ENCODE measurements at regions not wholly inside any gene's neighbourhood (a gene's known extent, or its start where the extent isn't known, plus 50 kb on each side); places are given as distances from the start of the nearest gene placed in this dataset.
"Not testable (repeated sequence)": the region's sequence is repeated elsewhere in the genome, so short reads cannot be mapped to it uniquely, and the experiment has no call there.

- DNase-seq (ENCODE audit: low spot score), result no peak
- no peak for ATAC-seq
Measured at GRCh38 chr11:134613646-134614045, 201.6 kb upstream of the B3GAT1 start.

GRCh38 chr11:134612140-134613030 lies 200.3 kb upstream of the B3GAT1 start:
- ATAC-seq, result no peak
- DNase-seq (ENCODE audit: low spot score), result no peak

- ATAC-seq (no peak), DNase-seq (ENCODE audit: low spot score) (no peak)
Measured at GRCh38 chr11:134611537-134611936, 199.5 kb upstream of the B3GAT1 start.

- no peak for ATAC-seq
- DNase-seq (ENCODE audit: low spot score), result no peak
Measured at GRCh38 chr11:134610116-134610910, 198.3 kb upstream of the B3GAT1 start.

- no peak for ATAC-seq
- DNase-seq (ENCODE audit: low spot score), result no peak
Measured at GRCh38 chr11:134609361-134610115, 197.5 kb upstream of the B3GAT1 start.

GRCh38 chr11:134607963-134608750 lies 196.1 kb upstream of the B3GAT1 start:
- ATAC-seq (no peak), DNase-seq (ENCODE audit: low spot score) (no peak)

- no peak for DNase-seq (ENCODE audit: low spot score)
Measured at GRCh38 chr11:134606251-134606650, 194.2 kb upstream of the B3GAT1 start.

GRCh38 chr11:134604886-134605285 lies 192.8 kb upstream of the B3GAT1 start:
- DNase-seq (ENCODE audit: low spot score) (no peak), ATAC-seq (no peak)

More at GRCh38 chr11:134606251-134606650, 194.2 kb upstream of the B3GAT1 start:
- ATAC-seq, result no peak

GRCh38 chr11:134599299-134599771 lies 187.3 kb upstream of the B3GAT1 start:
- ATAC-seq, result no peak

GRCh38 chr11:134598368-134598767 lies 186.3 kb upstream of the B3GAT1 start:
- peak; percentile 14 for DNase-seq (ENCODE audit: low spot score)
- ATAC-seq, result no peak

More at GRCh38 chr11:134599299-134599771, 187.3 kb upstream of the B3GAT1 start:
- peak; percentile 7 for DNase-seq (ENCODE audit: low spot score)

GRCh38 chr11:134597452-134597851 lies 185.4 kb upstream of the B3GAT1 start:
- DNase-seq (ENCODE audit: low spot score) (peak; percentile 24), ATAC-seq (no peak)

- ATAC-seq, result no peak
- DNase-seq (ENCODE audit: low spot score), result no peak
Measured at GRCh38 chr11:134596404-134596803, 184.4 kb upstream of the B3GAT1 start.

- peak; percentile 45 for DNase-seq (ENCODE audit: low spot score)
Measured at GRCh38 chr11:134592391-134592990, 180.4 kb upstream of the B3GAT1 start.

GRCh38 chr11:134591338-134591737 lies 179.3 kb upstream of the B3GAT1 start:
- DNase-seq (ENCODE audit: low spot score) (no peak), ATAC-seq (no peak)

More at GRCh38 chr11:134592391-134592990, 180.4 kb upstream of the B3GAT1 start:
- ATAC-seq, result peak; percentile 81

GRCh38 chr11:134589129-134589528 lies 177.1 kb upstream of the B3GAT1 start:
- ATAC-seq (no peak), DNase-seq (ENCODE audit: low spot score) (no peak)

- not testable (repeated sequence) for DNase-seq (ENCODE audit: low spot score); ATAC-seq
Measured at GRCh38 chr11:134588460-134589110, 176.5 kb upstream of the B3GAT1 start.

- no peak for DNase-seq (ENCODE audit: low spot score)
- no peak for ATAC-seq
Measured at GRCh38 chr11:134587345-134587744, 175.3 kb upstream of the B3GAT1 start.

- DNase-seq (ENCODE audit: low spot score) (no peak), ATAC-seq (no peak)
Measured at GRCh38 chr11:134586726-134587125, 174.7 kb upstream of the B3GAT1 start.

Measured in left lobe of liver (tissue), 2 donors.